Kidney tubule cell (primary cell): ENCODE measurements at regions not wholly inside any gene's neighbourhood (a gene's known extent, or its start where the extent isn't known, plus 50 kb on each side); places are given as distances from the start of the nearest gene placed in this dataset.

Source experiments
- DNase-seq: peaks from one replicate; pipeline ENCODE4 v3.0.0-alpha.2; 2018; ENCODE audit warnings: low spot score

DNA sequence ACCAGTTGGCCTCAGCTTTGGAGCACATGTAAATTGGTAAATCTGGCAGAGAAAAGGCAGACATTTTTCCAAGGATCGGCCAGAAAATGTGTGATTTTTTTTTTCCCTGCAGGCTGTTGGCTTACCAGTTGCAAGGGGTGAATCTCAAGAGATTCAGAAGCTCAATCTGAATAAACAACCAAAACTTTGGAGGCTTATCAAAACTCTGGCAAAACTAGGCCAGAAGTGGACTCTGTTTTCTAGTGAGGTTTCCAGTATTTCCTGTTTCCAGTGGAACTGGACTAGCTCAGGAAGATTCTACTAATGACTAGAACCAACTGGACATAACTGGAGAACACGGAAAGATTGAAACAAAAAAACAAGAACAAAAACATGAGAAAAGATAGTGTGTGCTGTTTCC, 191.3 kb downstream of the SMIM20 start:
- DNase-seq: no peak

DNA sequence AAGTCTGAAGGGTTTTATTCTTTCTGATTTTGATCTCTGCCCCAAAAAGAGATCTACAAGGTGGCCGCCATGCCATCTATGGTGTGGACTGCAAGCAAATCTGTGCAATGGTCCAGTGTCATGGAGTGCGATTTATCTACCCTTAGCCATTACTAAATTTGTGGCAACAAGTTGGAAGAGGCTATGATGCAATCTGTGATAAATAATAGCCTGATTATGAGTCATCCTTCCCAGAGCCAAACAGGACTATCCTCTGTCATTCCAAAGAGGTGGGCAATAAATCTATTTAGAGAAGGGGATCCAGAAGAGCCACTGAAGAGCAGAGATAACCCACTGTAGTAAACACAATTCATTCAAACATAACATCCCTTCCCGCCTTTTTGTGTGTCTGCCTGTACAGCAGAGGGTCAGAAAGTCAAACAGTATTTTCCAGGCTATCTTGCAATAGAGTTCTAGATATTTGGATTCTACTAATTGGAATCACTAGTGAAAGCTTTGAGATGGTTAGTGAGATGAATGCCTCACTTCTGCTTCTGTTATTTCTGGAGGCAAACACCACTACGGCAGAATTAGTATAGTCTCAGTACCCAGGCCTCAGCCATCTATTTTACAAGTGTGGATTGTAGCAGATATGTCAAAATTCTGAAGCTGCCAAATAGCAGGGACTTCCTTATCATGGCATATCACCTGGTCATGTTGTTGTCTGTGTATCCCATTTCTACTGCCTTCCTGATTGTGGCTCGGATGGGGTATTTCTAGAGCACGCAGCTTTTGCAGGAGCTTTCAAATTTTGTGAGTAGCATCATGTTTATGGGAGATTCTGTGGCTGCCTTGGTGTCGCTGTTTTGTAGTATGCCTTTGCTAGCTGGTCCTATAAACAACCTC, 192.0 kb downstream of the SMIM20 start:
- DNase-seq: peak; percentile 46

DNA sequence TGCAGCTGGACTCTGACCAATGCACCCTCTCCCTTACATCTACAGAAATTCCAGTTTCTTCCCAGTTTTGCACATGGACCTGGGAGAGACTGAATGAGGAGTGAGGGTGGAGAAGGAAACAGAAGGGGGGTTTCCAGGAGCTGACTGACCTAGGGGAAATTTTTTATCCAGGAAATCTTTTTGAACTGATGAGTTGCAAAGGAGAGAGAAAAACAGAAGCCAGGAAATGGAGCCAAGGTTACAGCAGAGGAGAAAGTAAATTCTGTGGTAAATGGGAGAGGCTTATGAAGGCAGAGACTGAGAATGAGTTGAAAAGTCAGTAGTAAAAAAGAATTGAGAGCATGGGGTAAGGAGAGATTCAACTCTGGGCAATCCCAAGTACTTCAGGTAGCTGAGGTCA, 192.8 kb downstream of the SMIM20 start:
- no peak for DNase-seq

DNA sequence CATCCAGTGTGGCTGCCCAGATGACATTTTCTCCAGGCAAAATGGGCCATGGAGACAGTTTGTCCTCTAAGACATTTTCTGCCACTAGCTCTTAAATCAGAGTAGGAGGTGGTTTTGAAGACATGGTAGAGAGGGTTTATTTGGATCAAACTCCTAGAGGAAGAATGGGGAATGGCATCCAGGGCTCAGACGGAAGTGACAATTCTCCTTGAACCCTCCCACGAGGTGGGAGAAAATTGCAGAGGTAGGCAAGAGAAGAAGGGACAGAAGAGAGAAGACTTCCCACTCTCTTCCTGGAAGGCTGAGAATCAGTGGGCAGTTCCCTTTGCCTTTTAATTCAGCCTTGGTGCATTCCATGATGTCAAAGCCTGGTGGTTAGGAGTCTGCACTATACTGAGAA, 194.0 kb downstream of the SMIM20 start:
- DNase-seq: no peak

DNA sequence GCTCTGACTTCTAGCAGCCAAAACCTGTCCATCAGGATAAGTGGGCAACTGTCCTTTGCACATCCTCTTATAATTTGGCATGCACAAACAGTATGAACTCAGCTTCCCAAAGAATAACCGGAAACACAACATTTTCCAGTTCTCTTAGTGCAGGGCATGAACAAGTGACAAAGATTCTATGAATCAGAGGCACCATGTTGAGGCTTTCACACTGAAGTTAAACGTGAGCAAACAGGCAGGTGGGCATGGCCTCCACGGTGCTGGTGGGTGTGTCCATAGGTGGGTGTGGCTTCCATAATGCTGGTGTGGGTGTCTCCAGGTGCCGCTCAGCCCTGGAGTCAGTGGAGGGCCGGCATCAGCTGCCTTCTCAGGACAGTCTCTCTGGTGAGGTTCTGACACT, 196.5 kb downstream of the SMIM20 start:
- no peak for DNase-seq

DNA sequence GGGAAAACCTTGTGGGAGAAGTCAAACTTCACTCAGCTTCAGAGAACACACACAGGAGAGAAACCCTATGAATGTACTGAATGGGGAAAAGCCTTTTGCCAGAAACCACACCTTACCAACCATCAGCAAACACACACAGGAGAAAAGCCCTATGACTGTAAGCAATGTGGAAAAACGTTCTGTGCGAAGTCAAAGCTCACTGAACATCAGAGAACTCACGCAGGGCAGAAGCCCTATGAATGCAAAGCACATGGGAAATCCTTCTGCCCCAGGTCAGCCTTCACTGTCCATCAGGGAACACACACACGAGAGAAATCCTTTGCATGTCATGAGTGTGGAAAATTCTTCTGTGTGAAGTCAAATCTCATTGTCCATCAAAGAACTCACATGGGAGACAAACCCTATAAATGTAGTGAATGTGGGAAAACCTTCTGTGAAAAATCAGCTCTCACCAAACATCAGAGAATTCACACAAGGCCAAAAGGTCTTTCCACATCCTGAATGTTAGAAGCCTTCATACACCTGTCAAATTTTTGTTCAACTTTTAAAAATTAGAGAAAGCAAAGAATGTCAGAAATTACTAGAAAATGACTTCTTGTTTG, 199.4 kb downstream of the SMIM20 start:
- DNase-seq: no peak

DNA sequence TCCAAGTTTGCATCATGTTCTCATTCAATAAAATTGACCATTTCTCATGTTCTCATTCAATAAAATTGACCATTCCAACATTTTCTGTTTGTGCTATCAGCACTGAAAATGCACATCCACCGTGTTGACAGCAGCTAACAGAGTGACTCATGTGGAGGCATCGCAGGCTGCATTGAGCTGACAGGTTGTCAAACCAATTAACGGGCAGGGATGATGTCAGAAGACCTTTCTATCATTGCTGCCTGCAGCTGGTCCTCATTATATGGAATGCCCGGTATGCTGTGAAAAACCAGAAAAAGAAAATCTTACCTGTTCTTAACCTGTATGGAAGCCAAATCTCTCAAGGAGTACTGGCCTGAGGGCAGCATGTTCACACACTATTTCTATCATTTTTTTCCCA, 202.0 kb downstream of the SMIM20 start:
- DNase-seq: no peak

DNA sequence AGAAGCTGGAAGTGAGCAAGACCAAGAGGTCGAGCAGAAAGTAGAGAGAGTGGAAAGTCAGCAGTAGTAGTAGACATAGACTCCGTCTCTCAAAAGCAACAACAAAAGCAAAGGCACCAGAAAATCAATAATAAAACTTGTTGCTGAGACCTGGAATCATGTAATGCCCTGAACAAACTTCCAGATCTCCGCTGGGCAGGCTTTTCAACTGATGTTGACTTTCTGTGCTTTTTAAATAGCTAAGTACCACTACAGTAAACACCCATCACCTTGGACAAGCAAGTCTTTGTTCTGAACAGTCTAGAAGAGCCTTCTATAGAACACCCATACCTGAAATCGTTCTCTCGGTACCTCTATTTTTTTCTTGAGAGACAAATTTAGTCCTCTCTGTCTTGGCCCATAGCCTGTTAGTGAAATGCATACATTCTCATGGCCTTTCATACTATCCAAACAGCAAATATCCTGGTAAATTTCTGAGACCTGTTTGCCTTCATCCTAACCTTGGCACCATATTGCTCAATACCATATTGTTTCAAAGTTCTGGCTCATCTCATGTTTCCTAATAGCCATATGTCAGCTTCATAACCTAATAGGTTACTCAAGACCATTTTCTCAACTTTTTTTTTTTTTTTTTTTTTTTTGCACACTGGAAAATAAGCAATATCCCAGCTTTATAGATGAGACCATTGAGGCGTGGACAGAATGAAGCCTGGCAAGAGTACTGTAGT, 200.6 kb upstream of the RBPJ start:
- DNase-seq: no peak

DNA sequence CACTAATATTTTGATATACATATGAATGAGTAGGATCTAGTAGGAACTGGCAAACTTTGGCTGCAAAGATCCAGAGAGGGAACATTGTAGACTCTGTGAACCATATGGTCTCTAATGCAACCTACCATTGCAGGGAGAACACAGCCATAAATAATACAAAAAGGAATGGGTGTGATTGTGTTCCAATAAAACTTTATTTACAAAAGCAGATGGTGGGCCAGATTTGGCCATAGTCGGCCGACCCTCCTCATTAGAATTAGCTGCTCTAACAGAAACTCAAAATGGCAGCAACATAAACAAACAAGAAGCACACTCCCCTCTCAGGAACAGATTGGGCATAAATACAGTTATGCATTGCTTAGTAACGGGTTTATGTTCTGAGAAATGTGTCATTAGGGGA, 198.1 kb upstream of the RBPJ start:
- DNase-seq: no peak

DNA sequence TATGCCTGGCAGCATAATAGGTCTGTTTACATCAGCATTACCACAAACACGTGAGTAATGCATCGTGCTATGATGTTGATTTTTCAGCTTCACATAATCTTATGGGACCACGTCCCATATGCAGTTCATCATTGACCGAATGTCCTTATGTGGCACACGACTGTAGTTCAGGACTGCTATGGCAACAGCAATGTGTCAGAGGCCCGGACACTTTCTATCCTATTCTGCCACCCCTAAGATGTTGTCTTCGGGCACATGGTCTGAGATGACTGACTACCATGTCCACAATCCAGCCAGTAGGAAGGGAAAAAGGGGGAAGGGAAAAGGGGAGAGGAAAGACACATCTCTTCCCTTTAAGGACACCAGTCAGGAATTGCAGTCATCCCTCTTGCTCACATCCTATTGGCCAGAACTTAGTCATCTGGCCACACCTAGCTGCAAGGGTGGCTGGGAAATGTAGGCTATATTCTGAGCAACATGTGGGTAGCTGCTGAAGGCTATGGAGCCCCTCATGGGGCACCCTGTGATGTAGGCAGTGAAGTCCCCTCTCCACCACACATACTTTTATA, 196.0 kb upstream of the RBPJ start:
- DNase-seq: peak; percentile 11

DNA sequence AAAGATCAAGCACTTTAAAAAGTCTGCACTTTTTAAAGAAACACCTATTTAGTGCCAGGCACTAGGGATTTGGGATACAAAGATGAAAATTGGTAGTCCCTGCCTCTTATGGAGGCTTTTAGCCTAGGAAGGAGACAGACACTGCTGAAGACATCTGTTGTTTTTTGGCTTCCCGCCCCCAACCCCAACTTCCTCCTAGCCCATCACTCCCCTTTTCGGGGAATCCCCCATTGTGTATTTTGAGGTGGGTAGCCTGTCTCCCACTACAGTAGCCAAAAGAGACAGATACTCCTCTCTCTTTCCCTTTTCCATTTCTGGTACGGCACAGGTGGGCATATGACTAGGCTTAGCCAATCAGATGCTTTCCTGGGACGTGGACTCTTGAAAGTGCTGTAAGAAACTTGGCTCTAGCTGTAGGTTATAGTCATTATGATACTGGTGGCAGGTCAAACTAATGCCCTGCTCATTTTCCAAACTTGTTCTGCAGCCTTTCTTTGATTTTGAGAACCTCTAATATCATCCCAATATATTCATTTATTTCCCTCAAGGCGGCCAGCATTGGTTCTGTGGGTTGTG, 194.6 kb upstream of the RBPJ start:
- DNase-seq: no peak

DNA sequence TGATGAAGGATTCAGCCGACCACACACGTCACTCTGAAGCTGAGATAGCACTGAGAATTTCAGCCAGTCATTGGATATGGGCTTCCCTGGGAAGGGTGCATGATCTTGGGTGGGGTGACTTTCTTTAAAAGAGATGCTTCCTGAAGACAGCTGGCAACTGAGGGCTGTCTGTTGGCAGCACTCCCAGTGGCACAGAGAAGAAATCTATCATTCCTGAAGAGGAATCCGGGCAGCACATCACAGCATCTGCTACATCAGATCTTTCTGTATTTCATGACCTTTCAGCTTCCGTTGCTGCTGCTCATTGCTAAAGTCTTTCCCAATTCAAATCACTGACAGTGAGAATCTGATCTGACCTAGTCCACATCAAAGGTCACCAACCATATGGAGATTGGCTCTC, 193.8 kb upstream of the RBPJ start:
- DNase-seq: no peak

DNA sequence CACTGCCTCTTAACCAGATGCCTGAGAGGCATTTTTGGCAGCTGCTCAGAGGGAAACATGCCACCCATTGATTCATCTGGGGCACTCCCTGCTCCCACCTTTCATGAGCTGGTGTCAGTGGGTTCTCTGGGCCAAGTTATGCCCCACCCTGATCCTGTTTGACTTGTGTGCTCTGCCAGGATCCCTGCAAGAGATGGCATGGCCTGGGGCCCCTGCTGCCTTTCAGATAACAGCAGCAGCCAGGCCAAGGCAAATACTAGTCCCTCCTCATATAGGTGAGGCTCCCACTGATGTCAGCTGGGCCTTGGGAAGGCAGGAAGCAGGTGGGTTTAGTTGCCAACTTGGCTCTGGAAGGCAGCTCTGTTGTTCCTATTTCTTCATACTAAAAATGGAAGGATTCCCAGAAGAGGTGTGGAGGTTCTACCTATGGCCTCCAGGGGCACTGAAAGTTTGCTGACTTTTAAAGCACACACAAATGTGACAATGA, 192.9 kb upstream of the RBPJ start:
- DNase-seq: no peak

DNA sequence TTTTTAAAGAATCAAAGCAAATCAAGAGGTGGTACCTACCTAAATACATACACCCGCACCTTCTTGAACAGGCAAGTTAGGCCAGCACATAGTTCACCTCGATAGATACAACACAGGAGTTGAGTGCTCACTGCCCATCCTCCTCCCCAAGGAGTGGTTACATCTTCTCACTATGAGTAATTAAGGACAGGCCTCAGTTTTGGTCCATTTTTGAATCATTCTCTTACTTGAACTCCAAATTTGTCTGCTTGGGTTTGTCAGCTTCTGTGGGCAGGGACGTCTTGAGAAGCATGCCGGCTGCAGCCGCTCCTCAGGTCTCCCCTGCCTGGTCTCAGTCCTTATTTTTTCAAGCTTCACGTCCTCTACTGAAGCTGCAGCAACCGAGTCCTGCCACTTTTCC, 190.6 kb upstream of the RBPJ start:
- DNase-seq: no peak

DNA sequence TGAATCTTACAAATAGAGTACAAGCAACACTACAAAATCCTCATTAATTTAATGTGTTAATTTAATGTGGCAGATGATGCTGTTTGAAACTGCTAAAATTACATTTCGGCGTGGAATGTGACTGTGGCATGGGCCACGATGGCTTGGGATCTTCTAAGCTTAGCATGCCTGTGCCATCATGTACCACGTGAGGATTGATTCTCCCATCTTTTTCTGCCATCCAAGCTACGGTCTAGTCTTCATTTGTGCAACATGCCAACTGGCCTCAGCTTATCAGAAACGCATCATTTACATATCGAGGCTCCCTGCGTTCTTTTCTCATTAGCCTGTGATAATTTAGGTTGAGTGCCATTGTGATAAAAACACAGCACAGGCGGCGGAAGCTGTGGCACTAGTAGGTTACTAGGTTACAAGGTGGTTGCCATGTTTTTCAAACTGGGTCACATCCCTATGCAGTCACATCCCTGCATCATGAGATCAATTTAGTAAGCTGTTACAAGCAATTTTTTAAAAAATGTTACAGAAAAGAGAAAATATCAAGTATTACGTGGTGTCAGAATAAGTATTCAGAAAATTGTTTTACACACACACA, 189.9 kb upstream of the RBPJ start:
- DNase-seq: no peak

DNA sequence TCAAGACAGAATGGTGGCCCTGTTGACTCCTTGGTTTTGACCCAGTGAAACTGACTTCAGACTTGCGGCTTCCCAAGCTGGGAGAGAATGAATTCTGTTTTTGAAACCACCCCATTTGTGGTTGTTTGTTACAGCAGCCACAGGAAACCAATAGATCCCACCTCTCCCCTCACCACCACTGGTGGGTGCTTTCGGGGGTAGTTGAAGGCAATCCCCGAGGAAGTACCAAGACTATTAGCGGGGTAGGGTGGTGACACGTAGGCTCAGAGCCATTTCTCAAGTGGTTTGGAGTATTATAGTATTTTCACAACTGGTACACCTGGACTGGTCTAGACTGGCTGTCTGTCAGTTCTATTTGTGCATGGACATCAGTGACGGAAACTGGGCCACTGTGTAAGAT, 189.1 kb upstream of the RBPJ start:
- DNase-seq: no peak

DNA sequence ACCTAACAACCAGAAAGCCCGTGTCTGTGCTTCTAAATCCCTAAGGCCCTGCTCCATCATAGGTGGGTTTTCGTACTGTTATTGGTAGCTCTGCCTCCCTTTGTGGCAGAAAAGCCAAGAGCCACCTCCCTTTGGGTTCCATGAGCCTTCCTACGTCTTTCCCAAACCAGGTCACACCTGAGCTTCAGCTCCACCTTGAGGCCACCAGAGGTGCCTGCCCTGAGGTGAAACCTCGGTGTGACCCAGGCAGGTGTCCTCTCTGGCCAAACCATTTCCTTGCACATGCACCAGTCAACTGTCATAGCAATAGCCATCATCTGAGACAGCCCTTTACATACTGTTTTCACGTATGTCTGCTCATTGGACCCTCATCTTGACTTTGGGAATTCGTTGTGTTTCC, 188.0 kb upstream of the RBPJ start:
- DNase-seq: no peak

DNA sequence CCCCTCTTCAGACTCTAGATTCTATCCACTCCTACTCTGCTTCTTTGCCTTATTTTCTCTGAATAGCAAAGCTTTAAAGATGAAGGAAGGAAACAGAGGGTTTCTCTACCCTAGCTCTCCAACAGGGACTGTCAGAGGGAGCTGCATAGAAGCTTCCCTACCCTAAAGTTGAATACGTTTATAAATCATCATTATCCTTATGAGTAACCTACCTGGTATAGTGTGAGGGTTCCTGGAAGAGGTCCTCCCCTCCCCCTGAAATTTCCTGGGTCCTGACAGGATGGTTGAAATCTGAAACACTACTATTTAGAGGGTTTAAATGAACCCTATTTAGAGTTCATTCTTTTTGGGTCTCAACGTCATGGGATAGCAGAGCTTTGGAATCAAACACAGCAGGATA, 187.0 kb upstream of the RBPJ start:
- no peak for DNase-seq

DNA sequence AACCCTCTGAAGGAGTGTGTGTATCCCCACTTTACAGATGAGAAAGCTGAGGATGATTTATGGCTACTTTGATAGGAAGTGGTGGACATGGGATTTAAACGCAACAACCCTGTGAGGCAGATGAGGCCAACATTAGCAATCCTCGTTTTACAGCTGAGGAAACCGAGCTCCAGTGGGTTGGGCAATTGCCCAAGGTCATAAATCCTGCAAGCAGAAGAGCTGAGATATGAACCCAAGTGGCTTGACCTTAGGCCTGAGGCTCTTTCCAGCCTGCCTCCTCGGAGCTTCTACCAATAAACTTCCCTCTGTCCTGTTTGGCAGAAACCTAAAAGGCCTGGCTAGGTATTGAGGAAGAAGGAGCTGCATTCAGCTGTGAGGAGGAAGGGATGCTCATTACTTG, 185.5 kb upstream of the RBPJ start:
- DNase-seq: no peak

DNA sequence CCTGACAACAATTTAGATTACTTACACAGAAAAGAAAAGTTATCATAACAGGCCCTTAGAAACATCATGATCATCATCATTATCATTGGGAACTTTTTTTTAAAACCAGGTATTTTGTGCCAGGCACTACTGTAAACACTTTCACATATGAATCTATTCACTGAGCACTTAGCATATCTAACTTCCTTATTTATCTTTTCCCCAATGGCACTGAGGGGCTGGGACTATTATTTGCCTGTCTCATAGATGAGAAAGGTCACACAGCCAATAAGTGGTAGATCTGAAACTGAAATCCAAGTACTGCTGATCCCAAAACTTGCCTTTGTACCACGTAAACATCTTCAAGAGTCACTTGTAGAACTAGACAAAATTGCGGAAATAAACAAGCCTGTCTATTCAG, 184.2 kb upstream of the RBPJ start:
- DNase-seq: no peak

DNA sequence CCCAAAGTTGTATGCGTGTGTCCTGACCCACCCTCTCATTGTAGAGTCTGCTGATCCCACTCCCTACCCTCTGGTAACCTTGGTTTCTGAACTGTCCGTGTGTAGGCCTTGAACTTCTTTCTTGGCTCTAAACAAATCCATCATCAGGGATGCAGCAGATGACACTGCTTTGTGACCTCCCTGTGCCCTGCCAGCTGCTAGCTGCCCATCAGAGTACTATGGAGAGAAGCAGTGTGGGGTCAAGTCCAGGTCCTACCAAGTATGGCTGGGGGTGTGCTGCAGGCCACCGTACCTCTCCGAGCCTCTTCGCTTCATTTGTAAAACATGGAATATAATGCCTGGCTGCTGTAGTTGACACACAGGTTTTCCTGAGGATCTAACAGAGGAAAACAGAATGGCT, 183.5 kb upstream of the RBPJ start:
- DNase-seq: no peak

DNA sequence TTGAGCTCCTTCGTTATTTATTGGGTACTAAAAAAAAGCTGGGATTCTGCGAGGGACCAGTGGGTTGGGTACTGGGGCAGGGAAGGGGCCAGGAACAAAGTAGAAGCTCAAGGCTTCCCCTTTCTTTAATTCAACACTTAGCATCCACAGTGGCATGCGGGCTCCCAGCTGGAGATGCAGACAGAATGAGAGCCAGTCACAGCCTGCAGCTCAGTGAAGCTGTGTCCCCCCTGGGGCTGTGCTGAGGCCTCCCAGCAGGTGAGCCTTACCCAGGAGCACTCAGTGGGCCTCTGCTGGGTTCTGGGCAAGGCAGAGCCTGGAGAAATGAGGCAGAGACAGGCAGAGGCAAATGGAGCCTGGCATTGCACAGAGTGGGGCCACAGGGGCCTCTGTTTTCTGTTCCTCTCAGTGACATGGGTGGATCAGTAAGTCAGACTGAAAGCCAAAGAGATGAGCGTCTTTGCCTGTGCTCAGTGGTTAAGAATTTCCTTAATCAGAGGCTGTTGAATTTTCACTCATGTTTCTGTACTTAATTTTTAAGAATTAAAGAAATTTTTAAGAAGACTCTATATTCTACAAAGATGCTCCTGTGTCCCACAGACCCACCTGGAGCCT, 181.4 kb upstream of the RBPJ start:
- DNase-seq: no peak
